SK-N-SH (cell line): ENCODE measurements at regions not wholly inside any gene's neighbourhood (a gene's known extent, or its start where the extent isn't known, plus 50 kb on each side); places are given as distances from the start of the nearest gene placed in this dataset.

ENCODE experiments used
- CTCF ChIA-PET: fragments of 300-600, 350-600 bp; formaldehyde crosslinking; extraction: SDS; loops from one replicate; lab custom pipeline; 2021; lab: Yijun Ruan, JAX
- POLR2A ChIA-PET: fragments of 350-600 bp; sonication (Branson Sonifier 250); formaldehyde crosslinking; extraction: SDS; loops from one replicate; lab custom pipeline; 2020; ENCODE audit warnings: antibody characterized with exemption, inconsistent platforms; lab: Yijun Ruan, JAX
- DNase-seq: peaks from one replicate; pipeline ENCODE4 v3.0.0; 2012
- H2AFZ ChIP-seq: fragments of 200-600 bp; sonication (generic); 2 replicates; pipeline ENCODE4 v1.8.1; 2016; ENCODE audit warnings: antibody characterized with exemption, mild to moderate bottlenecking, low read depth
- H3F3A ChIP-seq: fragments of 200-600 bp; sonication (generic); replicated peaks from 2 replicates; pipeline ENCODE3; 2016; ENCODE audit warnings: antibody characterized with exemption, mild to moderate bottlenecking; ENCODE audit not compliant: insufficient read depth
- H3K27ac ChIP-seq, 2 experiments: fragments of 200-500 bp in 1 of 2; fragments of 200-600 bp in 1 of 2; sonication (Bioruptor generic) in 1 of 2; sonication (generic), shearing (Covaris generic) in 1 of 2; 2 replicates each; pipeline versions ENCODE4 v1.5.1 to v1.6.1; 2014 to 2016; ENCODE audit warnings: low read depth in 2 of 2, inconsistent platforms in 1 of 2, low read length in 1 of 2, mild to moderate bottlenecking in 1 of 2, mixed read lengths in 1 of 2
- H3K27me3 ChIP-seq: fragments of 200-600 bp; sonication (generic), shearing (Covaris generic); 2 replicates; pipeline ENCODE4 v1.6.1; 2016; ENCODE audit warnings: mixed run types; ENCODE audit not compliant: insufficient read depth
- H3K36me3 ChIP-seq, 2 experiments: fragments of 200-500 bp in 1 of 2; fragments of 200-600 bp in 1 of 2; sonication (Bioruptor generic) in 1 of 2; sonication (generic) in 1 of 2; replicated peaks in 1 of 2; 2 replicates each; pipeline versions ENCODE3 to v1.5.1; 2014 to 2016; ENCODE audit warnings: low read length in 1 of 2, mild to moderate bottlenecking in 1 of 2; ENCODE audit not compliant: insufficient read depth in 2 of 2, control insufficient read depth in 1 of 2
- H3K4me1 ChIP-seq, 2 experiments: fragments of 200-500 bp in 1 of 2; fragments of 200-600 bp in 1 of 2; sonication (Bioruptor generic) in 1 of 2; sonication (generic), shearing (Covaris generic) in 1 of 2; 2 replicates each; pipeline versions ENCODE4 v1.5.1 to v1.6.1; 2014 to 2016; ENCODE audit warnings: low read depth in 1 of 2, low read length in 1 of 2, mixed run types in 1 of 2; ENCODE audit not compliant: insufficient read depth in 2 of 2, control insufficient read depth in 1 of 2
- H3K4me2 ChIP-seq: fragments of 200-600 bp; sonication (generic), shearing (Covaris generic); 2 replicates; pipeline ENCODE4 v1.6.1; 2017; ENCODE audit warnings: mixed run types
- H3K4me3 ChIP-seq, 2 experiments: fragments of 200-500 bp in 1 of 2; fragments of 200-600 bp in 1 of 2; sonication (Bioruptor generic) in 1 of 2; sonication (generic), shearing (Covaris generic) in 1 of 2; 2 replicates each; pipeline versions ENCODE4 v1.5.1 to v1.8.1; 2014 to 2016; ENCODE audit warnings: low read depth in 2 of 2, inconsistent platforms in 1 of 2, low read length in 1 of 2, mild to moderate bottlenecking in 1 of 2, mixed read lengths in 1 of 2, moderate library complexity in 1 of 2
- H3K79me2 ChIP-seq: fragments of 200-600 bp; sonication (generic); 2 replicates; pipeline ENCODE4 v1.8.1; 2017; ENCODE audit warnings: mild to moderate bottlenecking; ENCODE audit not compliant: insufficient read depth
- H3K9ac ChIP-seq: fragments of 200-600 bp; sonication (generic); 2 replicates; pipeline ENCODE4 v1.6.1; 2017; ENCODE audit warnings: mixed run types
- H3K9me2 ChIP-seq: fragments of 200-600 bp; sonication (generic); 2 replicates; pipeline ENCODE4 v1.6.1; 2017; ENCODE audit warnings: mixed run types
- H3K9me3 ChIP-seq: fragments of 200-600 bp; sonication (generic); 2 replicates; pipeline ENCODE4 v1.6.1; 2017; ENCODE audit warnings: mixed run types, mild to moderate bottlenecking, moderate library complexity
- H4K20me1 ChIP-seq: fragments of 200-600 bp; sonication (generic); 2 replicates; pipeline ENCODE4 v1.6.1; 2017; ENCODE audit warnings: mild to moderate bottlenecking, mixed run types; ENCODE audit not compliant: insufficient read depth
- CHD2 ChIP-seq: fragments of 150-350 bp; IDR thresholded peaks from 2 replicates; pipeline ENCODE4 v1.6.1; 2018; ENCODE audit warnings: low read length; ENCODE audit not compliant: partially characterized antibody
- EZH2phosphoT487 ChIP-seq: fragments of 200-600 bp; sonication (generic); IDR thresholded peaks from 2 replicates; pipeline ENCODE4 v1.6.1; 2017; ENCODE audit warnings: low read depth, mixed run types, mild to moderate bottlenecking, antibody characterized with exemption, moderate library complexity, borderline replicate concordance
- FOSL2 ChIP-seq: IDR thresholded peaks from 2 replicates; pipeline ENCODE4 v1.4.0; 2012; ENCODE audit warnings: low read depth, mild to moderate bottlenecking, moderate library complexity, borderline replicate concordance
- FOXJ3 ChIP-seq: sonication (generic); formaldehyde crosslinking; IDR thresholded peaks from 2 replicates; pipeline ENCODE4 v1.5.1; 2020; ENCODE audit warnings: mild to moderate bottlenecking, missing genetic modification reagents
- GABPA ChIP-seq: IDR thresholded peaks from 2 replicates; pipeline ENCODE4 v1.4.0; 2012; ENCODE audit warnings: low read depth, mild to moderate bottlenecking
- GATA2 ChIP-seq: sonication (generic); formaldehyde crosslinking; IDR thresholded peaks from 2 replicates; pipeline ENCODE4 v1.5.0; 2020; ENCODE audit warnings: mild to moderate bottlenecking, missing genetic modification reagents
- IRF3 ChIP-seq: fragments of 150-350 bp; IDR thresholded peaks from 2 replicates; pipeline ENCODE4 v1.6.1; 2016; ENCODE audit warnings: mild to moderate bottlenecking, low read depth, low read length
- MAX ChIP-seq: IDR thresholded peaks from 2 replicates; pipeline ENCODE4 v1.4.0; 2012; ENCODE audit warnings: low read depth
- NFIC ChIP-seq: IDR thresholded peaks from 2 replicates; pipeline ENCODE4 v1.4.0; 2012; ENCODE audit warnings: borderline replicate concordance
- PBX3 ChIP-seq: IDR thresholded peaks from 2 replicates; pipeline ENCODE4; 2012
- RFX5 ChIP-seq: IDR thresholded peaks from 2 replicates; pipeline ENCODE4 v1.6.1; 2012; ENCODE audit warnings: mild to moderate bottlenecking, improper control_type of control experiment, low read length
- RXRA ChIP-seq: IDR thresholded peaks from 2 replicates; pipeline ENCODE4 v1.4.0; 2012; ENCODE audit warnings: low read depth, mild to moderate bottlenecking, borderline replicate concordance
- SIN3A ChIP-seq: IDR thresholded peaks from 2 replicates; pipeline ENCODE4 v1.6.1; 2012; ENCODE audit warnings: low read depth, mild to moderate bottlenecking, low read length, moderate library complexity, borderline replicate concordance
- SMC3 ChIP-seq: IDR thresholded peaks from 2 replicates; pipeline ENCODE4 v1.6.1; 2012; ENCODE audit warnings: low read depth, low read length, improper control_type of control experiment
- TEAD4 ChIP-seq: IDR thresholded peaks from 2 replicates; pipeline ENCODE4 v1.4.0; 2012; ENCODE audit warnings: mild to moderate bottlenecking, borderline replicate concordance; ENCODE audit not compliant: insufficient read depth
- USF1 ChIP-seq: IDR thresholded peaks from 2 replicates; pipeline ENCODE4 v1.4.0; 2012; ENCODE audit warnings: low read depth, borderline replicate concordance
- WGBS: methylation state at CpG from one replicate; pipeline ENCODE4 v1.1.6; 2017; ENCODE audit warnings: low lambda C conversion rate; 5-methylcytosine and 5-hydroxymethylcytosine counted together
- TF ChIP-seq, protein P1 (sequence below): IDR thresholded peaks from 2 replicates; pipeline ENCODE4 v1.4.0; 2012; ENCODE audit warnings: low read depth, borderline replicate concordance

GRCh38 chr9:27853529-27853928, 280.2 kb upstream of the C9orf72 start:
- H4K20me1 ChIP-seq, result no peaks in the 10 kb centered on the region
- no peaks in the 10 kb centered on the region for H3K36me3 ChIP-seq
- H3K79me2 ChIP-seq, result no peaks in the 10 kb centered on the region
- POLR2A ChIA-PET, result no interaction called here
- WGBS, result 80% methylated on average over 6 of the region's 6 CpGs
- H3K9me2 ChIP-seq, result no peaks in the 10 kb centered on the region
- H3K27me3 ChIP-seq, result no peaks in the 10 kb centered on the region
- H3F3A ChIP-seq, result no peaks in the 10 kb centered on the region
- no peaks in the 10 kb centered on the region for H3K9me3 ChIP-seq
- TF ChIP-seq IRF3, result no peak
- no peak for TF ChIP-seq RXRA
- TF ChIP-seq GABPA, result no peak
- no peak for TF ChIP-seq SIN3A
- H3K27ac ChIP-seq, result no peak overlapping the region
- H3K9ac ChIP-seq, result no peak overlapping the region
- CTCF ChIA-PET, result no interaction called here
- no peak overlapping the region for H3K4me2 ChIP-seq
- no peak overlapping the region for H3K4me3 ChIP-seq
- H3K4me1 ChIP-seq, result no peaks in the 10 kb centered on the region
- H2AFZ ChIP-seq, result no peak overlapping the region
- DNase-seq, result no peak

DNA sequence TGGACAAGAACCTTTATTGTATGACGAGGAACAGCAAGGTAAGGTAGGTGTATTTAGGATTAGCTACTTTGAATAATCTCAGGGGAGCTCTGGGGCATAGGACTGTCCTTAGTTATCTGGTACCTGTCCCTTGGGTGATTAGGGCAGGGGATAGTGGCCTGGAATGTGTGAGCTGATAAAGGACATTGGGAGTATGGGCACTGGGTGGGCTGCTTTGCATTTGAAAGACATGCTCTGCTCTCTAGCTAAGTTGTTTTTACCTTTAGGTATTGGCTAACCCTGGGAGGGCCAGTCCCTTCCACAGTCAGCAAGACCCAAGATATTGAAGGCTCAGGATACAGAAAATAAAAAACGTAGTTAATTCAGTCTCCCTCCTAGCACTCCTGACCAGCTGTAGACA, 282.8 kb upstream of the C9orf72 start:
- CTCF ChIA-PET, result no interaction called here
- Histone ChIP-seq H3K4me1 (no peaks in the 10 kb centered on the region), H3K4me3 (no peak overlapping the region), H3K4me2 (no peak overlapping the region), H3K9me3 (no peaks in the 10 kb centered on the region), H3K27ac (no peak overlapping the region), H3K79me2 (no peaks in the 10 kb centered on the region), H2AFZ (no peak overlapping the region), H3F3A (no peaks in the 10 kb centered on the region), H4K20me1 (no peaks in the 10 kb centered on the region), H3K9me2 (no peaks in the 10 kb centered on the region), H3K9ac (no peak overlapping the region), H3K27me3 (no peaks in the 10 kb centered on the region), H3K36me3 (no peaks in the 10 kb centered on the region)
- TF ChIP-seq EZH2phosphoT487 (no peak), SMC3 (no peak)
- POLR2A ChIA-PET, result no interaction called here
- WGBS, result 56% methylated on average over 2 of the region's 2 CpGs
- DNase-seq, result no peak

- H3K27me3 ChIP-seq, result no peaks in the 10 kb centered on the region
- H3K4me2 ChIP-seq, result no peak overlapping the region
- CTCF ChIA-PET, result no interaction called here
- no peak overlapping the region for H3K9ac ChIP-seq
- H3K4me1 ChIP-seq, result no peaks in the 10 kb centered on the region; a peak in 1 of 4 replicates
- TF ChIP-seq RFX5 (no peak), CHD2 (no peak), RXRA (no peak), USF1 (no peak), TEAD4 (no peak), FOXJ3 (CRISPR knock-in tag) (no peak), FOSL2 (no peak), SIN3A (no peak), NFIC (no peak), PBX3 (no peak), SMC3 (no peak), MAX (no peak), GATA2 (CRISPR knock-in tag) (no peak)
- TF ChIP-seq, protein P1, sequence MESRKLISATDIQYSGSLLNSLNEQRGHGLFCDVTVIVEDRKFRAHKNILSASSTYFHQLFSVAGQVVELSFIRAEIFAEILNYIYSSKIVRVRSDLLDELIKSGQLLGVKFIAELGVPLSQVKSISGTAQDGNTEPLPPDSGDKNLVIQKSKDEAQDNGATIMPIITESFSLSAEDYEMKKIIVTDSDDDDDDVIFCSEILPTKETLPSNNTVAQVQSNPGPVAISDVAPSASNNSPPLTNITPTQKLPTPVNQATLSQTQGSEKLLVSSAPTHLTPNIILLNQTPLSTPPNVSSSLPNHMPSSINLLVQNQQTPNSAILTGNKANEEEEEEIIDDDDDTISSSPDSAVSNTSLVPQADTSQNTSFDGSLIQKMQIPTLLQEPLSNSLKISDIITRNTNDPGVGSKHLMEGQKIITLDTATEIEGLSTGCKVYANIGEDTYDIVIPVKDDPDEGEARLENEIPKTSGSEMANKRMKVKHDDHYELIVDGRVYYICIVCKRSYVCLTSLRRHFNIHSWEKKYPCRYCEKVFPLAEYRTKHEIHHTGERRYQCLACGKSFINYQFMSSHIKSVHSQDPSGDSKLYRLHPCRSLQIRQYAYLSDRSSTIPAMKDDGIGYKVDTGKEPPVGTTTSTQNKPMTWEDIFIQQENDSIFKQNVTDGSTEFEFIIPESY, result no peak
- no peak overlapping the region for H3K27ac ChIP-seq
- H3K4me3 ChIP-seq, result no peak overlapping the region
- no peaks in the 10 kb centered on the region for H3K9me3 ChIP-seq
- H3K9me2 ChIP-seq, result no peaks in the 10 kb centered on the region
- no peaks in the 10 kb centered on the region for H3K36me3 ChIP-seq
- H2AFZ ChIP-seq, result no peak overlapping the region
- H4K20me1 ChIP-seq, result no peaks in the 10 kb centered on the region
- POLR2A ChIA-PET, result no interaction called here
- no peak for DNase-seq
- 79% methylated on average over 1 of the region's 1 CpG for WGBS
- H3K79me2 ChIP-seq, result no peaks in the 10 kb centered on the region
- H3F3A ChIP-seq, result no peaks in the 10 kb centered on the region
These were observed 283.5 kb upstream of the C9orf72 start for GRCh38 chr9:27856748-27857147.
